ENCODE measurements at regions not wholly inside any gene's neighbourhood (a gene's known extent, or its start where the extent isn't known, plus 50 kb on each side); places are given as distances from the start of the nearest gene placed in this dataset.

DNA sequence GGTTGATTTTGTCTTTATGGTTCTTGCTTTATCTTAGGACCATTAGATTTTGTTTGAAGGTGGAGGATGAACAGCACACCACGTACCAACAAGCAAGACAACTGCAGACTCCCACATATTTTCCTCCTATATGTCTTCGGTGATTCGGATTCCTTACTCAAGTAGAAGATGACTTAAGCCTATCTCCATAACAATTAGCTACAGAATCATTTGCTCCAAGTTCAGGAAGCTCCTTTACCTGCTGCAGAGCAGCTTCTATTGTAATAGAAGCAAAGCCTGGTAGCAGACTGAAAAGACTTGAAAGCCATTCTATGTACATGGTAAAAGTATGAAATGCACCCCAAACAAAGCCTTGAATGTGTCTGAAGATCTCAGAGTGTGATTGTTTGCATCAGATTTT is 229.0 kb downstream of the SOX2 start:
- Histone ChIP-seq H3K36me3 (ENCODE audit: control insufficient read depth, insufficient read depth, low read length) (no peaks in the 10 kb centered on the region), H3K27me3 (replicated peaks; ENCODE audit: control insufficient read depth, insufficient read depth, low read length) (no peaks in the 10 kb centered on the region), H3K4me3 (replicated peaks; ENCODE audit: low read depth, low read length) (no peak overlapping the region)
- TF ChIP-seq, protein P1, sequence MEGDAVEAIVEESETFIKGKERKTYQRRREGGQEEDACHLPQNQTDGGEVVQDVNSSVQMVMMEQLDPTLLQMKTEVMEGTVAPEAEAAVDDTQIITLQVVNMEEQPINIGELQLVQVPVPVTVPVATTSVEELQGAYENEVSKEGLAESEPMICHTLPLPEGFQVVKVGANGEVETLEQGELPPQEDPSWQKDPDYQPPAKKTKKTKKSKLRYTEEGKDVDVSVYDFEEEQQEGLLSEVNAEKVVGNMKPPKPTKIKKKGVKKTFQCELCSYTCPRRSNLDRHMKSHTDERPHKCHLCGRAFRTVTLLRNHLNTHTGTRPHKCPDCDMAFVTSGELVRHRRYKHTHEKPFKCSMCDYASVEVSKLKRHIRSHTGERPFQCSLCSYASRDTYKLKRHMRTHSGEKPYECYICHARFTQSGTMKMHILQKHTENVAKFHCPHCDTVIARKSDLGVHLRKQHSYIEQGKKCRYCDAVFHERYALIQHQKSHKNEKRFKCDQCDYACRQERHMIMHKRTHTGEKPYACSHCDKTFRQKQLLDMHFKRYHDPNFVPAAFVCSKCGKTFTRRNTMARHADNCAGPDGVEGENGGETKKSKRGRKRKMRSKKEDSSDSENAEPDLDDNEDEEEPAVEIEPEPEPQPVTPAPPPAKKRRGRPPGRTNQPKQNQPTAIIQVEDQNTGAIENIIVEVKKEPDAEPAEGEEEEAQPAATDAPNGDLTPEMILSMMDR (IDR thresholded peaks at IDR 0.05; ENCODE audit: insufficient read depth, low read length, poor library complexity, severe bottlenecking), result no peak
- DNase-seq (ENCODE audit: extremely low read depth, insufficient read length), result no peak

DNA sequence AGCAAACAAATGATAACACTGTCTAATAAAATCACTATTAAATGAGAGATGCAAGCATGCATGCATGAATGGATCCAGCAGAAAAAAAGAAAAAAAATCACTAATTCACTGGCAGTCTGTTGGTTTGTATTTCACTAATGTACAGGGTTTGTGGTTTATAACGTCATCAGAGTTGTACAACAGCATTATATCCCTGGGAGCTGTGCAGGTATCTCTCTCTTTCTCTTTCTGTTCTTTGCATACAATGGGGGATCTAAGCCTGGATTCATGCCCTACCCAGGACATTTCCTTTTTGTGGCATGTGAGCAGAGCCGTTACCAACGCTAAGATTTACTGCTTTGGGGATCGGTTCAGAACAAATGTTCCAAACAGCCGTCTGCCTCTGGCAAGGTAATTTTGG is 229.5 kb downstream of the SOX2 start:
- TF ChIP-seq, protein P1 (IDR thresholded peaks at IDR 0.05; ENCODE audit: insufficient read depth, low read length, poor library complexity, severe bottlenecking), result no peak
- no peaks in the 10 kb centered on the region for H3K36me3 ChIP-seq (ENCODE audit: control insufficient read depth, insufficient read depth, low read length)
- peak; percentile 43 for DNase-seq (ENCODE audit: extremely low read depth, insufficient read length)
- H3K27me3 ChIP-seq (replicated peaks; ENCODE audit: control insufficient read depth, insufficient read depth, low read length), result no peaks in the 10 kb centered on the region
- peak overlapping the region; percentile 15 for H3K4me3 ChIP-seq (replicated peaks; ENCODE audit: low read depth, low read length)

DNA sequence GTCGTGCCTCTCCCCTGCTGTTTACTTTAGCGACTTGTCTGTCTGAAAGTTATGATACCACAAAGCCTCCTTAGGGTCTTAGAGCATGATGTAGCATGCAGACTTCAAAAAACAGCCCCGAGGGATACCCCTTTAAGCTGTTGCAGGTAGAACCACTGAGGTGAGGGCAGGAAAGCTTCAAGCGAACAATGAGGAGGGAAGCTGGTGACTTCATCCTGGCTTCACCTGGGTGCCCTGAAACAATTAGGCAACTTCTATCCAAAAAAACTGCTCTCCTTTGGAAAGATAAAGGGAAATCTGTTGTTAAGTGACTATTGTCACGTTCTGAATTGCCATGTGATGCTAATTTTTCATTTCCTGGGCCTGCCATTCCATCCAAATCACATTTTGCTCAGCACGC is 231.6 kb downstream of the SOX2 start:
- H3K36me3 ChIP-seq (ENCODE audit: control insufficient read depth, insufficient read depth, low read length), result no peaks in the 10 kb centered on the region

DNA sequence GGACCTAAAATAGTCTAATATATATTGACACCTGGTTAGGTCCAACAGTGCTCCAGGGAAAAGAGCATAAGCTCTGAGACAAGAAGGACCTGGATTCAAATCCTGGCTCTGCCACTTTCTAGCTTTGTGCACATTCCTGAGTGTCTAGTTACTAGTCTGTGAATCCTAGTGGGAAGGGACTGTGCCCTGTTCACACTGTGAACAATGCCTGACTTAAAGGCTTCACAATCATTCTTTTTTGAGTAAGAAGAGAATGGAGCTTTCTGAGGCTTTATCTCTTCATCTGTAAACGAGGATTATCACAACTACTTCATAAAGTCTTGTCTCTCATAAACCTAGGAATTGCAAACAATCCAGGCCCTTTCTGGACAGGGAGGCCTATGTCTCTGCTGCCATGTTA is 235.9 kb downstream of the SOX2 start:
- no peaks in the 10 kb centered on the region for H3K36me3 ChIP-seq (ENCODE audit: control insufficient read depth, insufficient read depth, low read length)
- H3K27me3 ChIP-seq (replicated peaks; ENCODE audit: control insufficient read depth, insufficient read depth, low read length), result no peaks in the 10 kb centered on the region
- TF ChIP-seq, protein P1 (IDR thresholded peaks at IDR 0.05; ENCODE audit: insufficient read depth, low read length, poor library complexity, severe bottlenecking), result no peak
- DNase-seq (ENCODE audit: extremely low read depth, insufficient read length), result no peak
- H3K4me3 ChIP-seq (replicated peaks; ENCODE audit: low read depth, low read length), result no peak overlapping the region

More for the DNA sequence above, 231.6 kb downstream of the SOX2 start:
- DNase-seq (ENCODE audit: extremely low read depth, insufficient read length), result no peak
- Histone ChIP-seq H3K27me3 (replicated peaks; ENCODE audit: control insufficient read depth, insufficient read depth, low read length) (no peaks in the 10 kb centered on the region), H3K4me3 (replicated peaks; ENCODE audit: low read depth, low read length) (no peak overlapping the region)
- TF ChIP-seq, protein P1 (IDR thresholded peaks at IDR 0.05; ENCODE audit: insufficient read depth, low read length, poor library complexity, severe bottlenecking), result no peak

DNA sequence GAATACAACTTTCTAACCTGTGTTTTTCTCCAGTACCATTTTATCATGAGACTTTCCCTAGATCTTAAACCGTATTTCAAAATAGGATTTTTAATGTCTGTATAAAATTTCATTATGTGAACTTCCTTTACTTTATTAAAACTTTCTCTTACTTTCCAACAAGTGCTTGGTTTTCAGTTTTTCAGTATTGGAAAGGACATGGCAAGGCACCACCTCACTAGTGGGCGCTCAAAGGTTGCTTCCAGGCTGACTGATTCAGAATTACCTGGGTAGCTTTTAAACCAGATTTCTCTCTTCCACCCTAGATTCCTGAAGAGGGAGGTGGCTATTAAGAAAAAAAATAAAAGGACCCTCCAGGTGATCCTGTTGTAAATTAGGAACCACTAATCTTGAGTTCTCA is 236.6 kb downstream of the SOX2 start:
- Histone ChIP-seq H3K4me3 (replicated peaks; ENCODE audit: low read depth, low read length) (no peak overlapping the region), H3K36me3 (ENCODE audit: control insufficient read depth, insufficient read depth, low read length) (no peaks in the 10 kb centered on the region), H3K27me3 (replicated peaks; ENCODE audit: control insufficient read depth, insufficient read depth, low read length) (no peaks in the 10 kb centered on the region)
- DNase-seq (ENCODE audit: extremely low read depth, insufficient read length), result no peak
- TF ChIP-seq, protein P1 (IDR thresholded peaks at IDR 0.05; ENCODE audit: insufficient read depth, low read length, poor library complexity, severe bottlenecking), result peak; percentile 59

DNA sequence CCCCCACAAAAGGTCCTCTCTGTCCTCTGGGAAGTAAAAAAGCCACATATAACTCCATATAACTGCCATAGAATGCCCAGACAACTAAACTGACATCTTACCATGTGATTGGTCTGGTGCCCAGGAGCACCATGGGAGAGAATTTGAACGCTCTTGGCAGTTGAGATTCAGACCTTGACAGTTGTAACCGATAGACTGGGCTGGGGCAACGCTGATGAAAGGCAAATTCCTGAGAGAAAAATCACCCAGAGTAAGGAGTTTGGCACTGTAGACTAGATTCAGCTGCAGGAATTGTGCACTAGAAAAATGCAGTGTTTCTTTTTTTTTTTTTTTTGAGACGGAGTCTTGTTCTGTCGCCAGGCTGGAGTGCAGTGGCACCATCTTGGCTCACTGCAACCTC is 240.5 kb downstream of the SOX2 start:
- no peaks in the 10 kb centered on the region for H3K36me3 ChIP-seq (ENCODE audit: control insufficient read depth, insufficient read depth, low read length)
- no peaks in the 10 kb centered on the region for H3K27me3 ChIP-seq (replicated peaks; ENCODE audit: control insufficient read depth, insufficient read depth, low read length)
- no peak for DNase-seq (ENCODE audit: extremely low read depth, insufficient read length)
- H3K4me3 ChIP-seq (replicated peaks; ENCODE audit: low read depth, low read length), result no peak overlapping the region
- TF ChIP-seq, protein P1 (IDR thresholded peaks at IDR 0.05; ENCODE audit: insufficient read depth, low read length, poor library complexity, severe bottlenecking), result no peak
